OCI-LY3 (cell line): ENCODE measurements at regions not wholly inside any gene's neighbourhood (a gene's known extent, or its start where the extent isn't known, plus 50 kb on each side); places are given as distances from the start of the nearest gene placed in this dataset.

Experiments used
- CTCF ChIP-seq: fragments of 200-600, 300-600 bp; sonication (generic); IDR thresholded peaks from 2 replicates; pipeline ENCODE4 v1.5.1; 2014; ENCODE audit warnings: antibody characterized with exemption, low read length, low read depth
- EZH2phosphoT487 ChIP-seq: fragments of 200-600 bp; shearing (Covaris generic); IDR thresholded peaks from 2 replicates; pipeline ENCODE4 v1.6.1; 2018; ENCODE audit warnings: antibody characterized with exemption, mixed run types, low read depth

GRCh38 chr4:167688660-167689142 lies 403.6 kb upstream of the ANXA10 start:
- TF ChIP-seq CTCF (no peak), EZH2phosphoT487 (no peak)
